ENCODE measurements at regions not wholly inside any gene's neighbourhood (a gene's known extent, or its start where the extent isn't known, plus 50 kb on each side); places are given as distances from the start of the nearest gene placed in this dataset.

DNA sequence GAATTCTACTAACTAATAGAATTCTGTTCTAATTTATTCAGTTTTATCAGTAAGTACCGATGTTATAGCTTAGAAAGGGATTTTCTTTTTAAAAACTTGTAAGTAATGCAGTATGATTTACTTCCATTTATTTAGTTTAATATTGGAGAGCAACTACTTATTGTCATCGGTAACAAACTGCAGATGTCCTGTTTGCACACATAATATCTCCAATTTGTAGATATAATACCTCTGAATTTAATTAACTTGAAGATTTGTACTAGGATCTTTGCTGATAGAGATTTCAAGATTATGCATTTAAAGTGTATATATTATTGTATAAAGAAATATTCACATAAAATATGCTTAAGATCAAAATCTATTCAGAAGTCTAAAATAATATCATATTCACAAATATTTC is 356.7 kb downstream of the PCDH17 start:
- TF ChIP-seq MXI1 (conservative IDR thresholded peaks at IDR 0.05; ENCODE audit: poor library complexity, severe bottlenecking), result no peak
- TF ChIP-seq, protein P1, sequence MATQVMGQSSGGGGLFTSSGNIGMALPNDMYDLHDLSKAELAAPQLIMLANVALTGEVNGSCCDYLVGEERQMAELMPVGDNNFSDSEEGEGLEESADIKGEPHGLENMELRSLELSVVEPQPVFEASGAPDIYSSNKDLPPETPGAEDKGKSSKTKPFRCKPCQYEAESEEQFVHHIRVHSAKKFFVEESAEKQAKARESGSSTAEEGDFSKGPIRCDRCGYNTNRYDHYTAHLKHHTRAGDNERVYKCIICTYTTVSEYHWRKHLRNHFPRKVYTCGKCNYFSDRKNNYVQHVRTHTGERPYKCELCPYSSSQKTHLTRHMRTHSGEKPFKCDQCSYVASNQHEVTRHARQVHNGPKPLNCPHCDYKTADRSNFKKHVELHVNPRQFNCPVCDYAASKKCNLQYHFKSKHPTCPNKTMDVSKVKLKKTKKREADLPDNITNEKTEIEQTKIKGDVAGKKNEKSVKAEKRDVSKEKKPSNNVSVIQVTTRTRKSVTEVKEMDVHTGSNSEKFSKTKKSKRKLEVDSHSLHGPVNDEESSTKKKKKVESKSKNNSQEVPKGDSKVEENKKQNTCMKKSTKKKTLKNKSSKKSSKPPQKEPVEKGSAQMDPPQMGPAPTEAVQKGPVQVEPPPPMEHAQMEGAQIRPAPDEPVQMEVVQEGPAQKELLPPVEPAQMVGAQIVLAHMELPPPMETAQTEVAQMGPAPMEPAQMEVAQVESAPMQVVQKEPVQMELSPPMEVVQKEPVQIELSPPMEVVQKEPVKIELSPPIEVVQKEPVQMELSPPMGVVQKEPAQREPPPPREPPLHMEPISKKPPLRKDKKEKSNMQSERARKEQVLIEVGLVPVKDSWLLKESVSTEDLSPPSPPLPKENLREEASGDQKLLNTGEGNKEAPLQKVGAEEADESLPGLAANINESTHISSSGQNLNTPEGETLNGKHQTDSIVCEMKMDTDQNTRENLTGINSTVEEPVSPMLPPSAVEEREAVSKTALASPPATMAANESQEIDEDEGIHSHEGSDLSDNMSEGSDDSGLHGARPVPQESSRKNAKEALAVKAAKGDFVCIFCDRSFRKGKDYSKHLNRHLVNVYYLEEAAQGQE (IDR thresholded peaks at IDR 0.05; ENCODE audit: borderline replicate concordance), result no peak
- TF ChIP-seq, protein P2, sequence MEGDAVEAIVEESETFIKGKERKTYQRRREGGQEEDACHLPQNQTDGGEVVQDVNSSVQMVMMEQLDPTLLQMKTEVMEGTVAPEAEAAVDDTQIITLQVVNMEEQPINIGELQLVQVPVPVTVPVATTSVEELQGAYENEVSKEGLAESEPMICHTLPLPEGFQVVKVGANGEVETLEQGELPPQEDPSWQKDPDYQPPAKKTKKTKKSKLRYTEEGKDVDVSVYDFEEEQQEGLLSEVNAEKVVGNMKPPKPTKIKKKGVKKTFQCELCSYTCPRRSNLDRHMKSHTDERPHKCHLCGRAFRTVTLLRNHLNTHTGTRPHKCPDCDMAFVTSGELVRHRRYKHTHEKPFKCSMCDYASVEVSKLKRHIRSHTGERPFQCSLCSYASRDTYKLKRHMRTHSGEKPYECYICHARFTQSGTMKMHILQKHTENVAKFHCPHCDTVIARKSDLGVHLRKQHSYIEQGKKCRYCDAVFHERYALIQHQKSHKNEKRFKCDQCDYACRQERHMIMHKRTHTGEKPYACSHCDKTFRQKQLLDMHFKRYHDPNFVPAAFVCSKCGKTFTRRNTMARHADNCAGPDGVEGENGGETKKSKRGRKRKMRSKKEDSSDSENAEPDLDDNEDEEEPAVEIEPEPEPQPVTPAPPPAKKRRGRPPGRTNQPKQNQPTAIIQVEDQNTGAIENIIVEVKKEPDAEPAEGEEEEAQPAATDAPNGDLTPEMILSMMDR (IDR thresholded peaks at IDR 0.05; ENCODE audit: poor library complexity, severe bottlenecking), result no peak
- TF ChIP-seq SMC3 (conservative IDR thresholded peaks at IDR 0.05; ENCODE audit: poor library complexity), result no peak
- TF ChIP-seq EP300 (conservative IDR thresholded peaks at IDR 0.05; ENCODE audit: poor library complexity, severe bottlenecking), result no peak
- TF ChIP-seq POLR2AphosphoS5 (IDR thresholded peaks at IDR 0.05), result no peak
- TF ChIP-seq TAF1 (IDR thresholded peaks at IDR 0.05; ENCODE audit: low read depth), result no peak
- no peak for TF ChIP-seq RAD21 (conservative IDR thresholded peaks at IDR 0.05)
- no peak for TF ChIP-seq EZH2 (IDR thresholded peaks at IDR 0.05; ENCODE audit: borderline replicate concordance, insufficient read depth, low read length, poor library complexity, severe bottlenecking)
- H3K36me3 ChIP-seq (ENCODE audit: insufficient read depth, low read length), result no peaks in the 10 kb centered on the region
- H3K27ac ChIP-seq (ENCODE audit: low read length), result no peak overlapping the region
- no peaks in the 10 kb centered on the region for H3F3A ChIP-seq (ENCODE audit: insufficient read depth, low read length, poor library complexity, severe bottlenecking)
- H3K27me3 ChIP-seq (ENCODE audit: insufficient read depth, low read depth, low read length), result no peaks in the 10 kb centered on the region
- H3K9ac ChIP-seq (ENCODE audit: low read length), result no peak overlapping the region
- no peaks in the 10 kb centered on the region for H4K20me1 ChIP-seq (ENCODE audit: insufficient read depth)
- no peak overlapping the region for H3K4me3 ChIP-seq (ENCODE audit: low read length)
- H3K79me2 ChIP-seq (replicated peaks; ENCODE audit: insufficient read depth, low read length), result no peaks in the 10 kb centered on the region
- H3K9me2 ChIP-seq (ENCODE audit: insufficient read depth, low read length), result no peaks in the 10 kb centered on the region
- no peak overlapping the region for H2AFZ ChIP-seq (ENCODE audit: low read depth, low read length)
- no peaks in the 10 kb centered on the region for H3K9me3 ChIP-seq (ENCODE audit: low read length)
- H3K4me2 ChIP-seq (ENCODE audit: low read length), result no peak overlapping the region

DNA sequence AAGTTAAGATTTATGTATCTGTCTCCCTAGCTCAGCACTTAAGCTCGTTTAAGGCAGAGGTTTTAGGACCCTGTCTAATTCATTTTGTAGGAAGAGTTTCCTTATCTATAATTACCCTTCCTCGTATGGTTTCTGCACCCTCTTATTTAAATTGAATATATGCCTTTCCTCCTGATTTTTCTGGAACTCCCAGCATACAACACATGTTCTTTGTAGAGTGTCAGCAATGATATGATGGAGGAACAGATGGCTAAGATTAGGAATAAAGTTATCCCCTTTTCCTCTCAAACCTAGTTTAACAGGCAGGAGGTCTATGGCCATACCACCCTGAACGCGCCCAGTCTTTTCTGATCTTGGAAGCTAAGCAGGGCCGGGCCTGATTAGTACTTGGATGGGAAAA is 359.5 kb downstream of the PCDH17 start:
- Histone ChIP-seq H3K36me3 (ENCODE audit: insufficient read depth, low read length) (no peaks in the 10 kb centered on the region), H2AFZ (ENCODE audit: low read depth, low read length) (no peak overlapping the region), H3F3A (ENCODE audit: insufficient read depth, low read length, poor library complexity, severe bottlenecking) (no peaks in the 10 kb centered on the region), H3K9me2 (ENCODE audit: insufficient read depth, low read length) (no peaks in the 10 kb centered on the region), H3K4me3 (ENCODE audit: low read length) (no peak overlapping the region), H3K4me2 (ENCODE audit: low read length) (no peak overlapping the region), H3K27ac (ENCODE audit: low read length) (no peak overlapping the region), H3K27me3 (ENCODE audit: insufficient read depth, low read depth, low read length) (no peaks in the 10 kb centered on the region), H3K79me2 (replicated peaks; ENCODE audit: insufficient read depth, low read length) (no peaks in the 10 kb centered on the region), H4K20me1 (ENCODE audit: insufficient read depth) (no peaks in the 10 kb centered on the region), H3K9me3 (ENCODE audit: low read length) (no peaks in the 10 kb centered on the region), H3K9ac (ENCODE audit: low read length) (no peak overlapping the region)
- TF ChIP-seq RAD21 (conservative IDR thresholded peaks at IDR 0.05) (no peak), EZH2 (IDR thresholded peaks at IDR 0.05; ENCODE audit: borderline replicate concordance, insufficient read depth, low read length, poor library complexity, severe bottlenecking) (no peak), EP300 (conservative IDR thresholded peaks at IDR 0.05; ENCODE audit: poor library complexity, severe bottlenecking) (no peak), POLR2AphosphoS5 (IDR thresholded peaks at IDR 0.05) (no peak), SMC3 (conservative IDR thresholded peaks at IDR 0.05; ENCODE audit: poor library complexity) (no peak), TAF1 (IDR thresholded peaks at IDR 0.05; ENCODE audit: low read depth) (no peak), MXI1 (conservative IDR thresholded peaks at IDR 0.05; ENCODE audit: poor library complexity, severe bottlenecking) (no peak)
- TF ChIP-seq, protein P1 (IDR thresholded peaks at IDR 0.05; ENCODE audit: borderline replicate concordance), result no peak
- TF ChIP-seq, protein P2 (IDR thresholded peaks at IDR 0.05; ENCODE audit: poor library complexity, severe bottlenecking), result no peak
